ENCODE measurements at regions not wholly inside any gene's neighbourhood (a gene's known extent, or its start where the extent isn't known, plus 50 kb on each side); places are given as distances from the start of the nearest gene placed in this dataset.

- Histone ChIP-seq H3K4me3 (no peak overlapping the region), H3K4me1 (peaks cover 0 to 6% (median 0%) of the 10 kb centered on the region in 4 donors), H3K36me3 (no peaks in the 10 kb centered on the region), H3K9me3 (no peaks in the 10 kb centered on the region), H3K27me3 (no peaks in the 10 kb centered on the region), H3K27ac (no peak overlapping the region)
- TF ChIP-seq, protein P1, sequence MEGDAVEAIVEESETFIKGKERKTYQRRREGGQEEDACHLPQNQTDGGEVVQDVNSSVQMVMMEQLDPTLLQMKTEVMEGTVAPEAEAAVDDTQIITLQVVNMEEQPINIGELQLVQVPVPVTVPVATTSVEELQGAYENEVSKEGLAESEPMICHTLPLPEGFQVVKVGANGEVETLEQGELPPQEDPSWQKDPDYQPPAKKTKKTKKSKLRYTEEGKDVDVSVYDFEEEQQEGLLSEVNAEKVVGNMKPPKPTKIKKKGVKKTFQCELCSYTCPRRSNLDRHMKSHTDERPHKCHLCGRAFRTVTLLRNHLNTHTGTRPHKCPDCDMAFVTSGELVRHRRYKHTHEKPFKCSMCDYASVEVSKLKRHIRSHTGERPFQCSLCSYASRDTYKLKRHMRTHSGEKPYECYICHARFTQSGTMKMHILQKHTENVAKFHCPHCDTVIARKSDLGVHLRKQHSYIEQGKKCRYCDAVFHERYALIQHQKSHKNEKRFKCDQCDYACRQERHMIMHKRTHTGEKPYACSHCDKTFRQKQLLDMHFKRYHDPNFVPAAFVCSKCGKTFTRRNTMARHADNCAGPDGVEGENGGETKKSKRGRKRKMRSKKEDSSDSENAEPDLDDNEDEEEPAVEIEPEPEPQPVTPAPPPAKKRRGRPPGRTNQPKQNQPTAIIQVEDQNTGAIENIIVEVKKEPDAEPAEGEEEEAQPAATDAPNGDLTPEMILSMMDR (IDR thresholded peaks at IDR 0.05): no peak
- TF ChIP-seq POLR2AphosphoS5 (IDR thresholded peaks at IDR 0.05): no peak
- no peak for TF ChIP-seq EP300 (IDR thresholded peaks at IDR 0.05)
- TF ChIP-seq POLR2A (IDR thresholded peaks at IDR 0.05): no peak
- WGBS, 2 donors: 29 to 68% methylated on average over 4 of the region's 4 CpGs
- intact Hi-C loops (cut with DNase I): no loop called here
- DNase-seq: no peak
Observed at GRCh38 chr5:17398431-17398830, 99.6 kb upstream of the TAF11L2 start.

DNA sequence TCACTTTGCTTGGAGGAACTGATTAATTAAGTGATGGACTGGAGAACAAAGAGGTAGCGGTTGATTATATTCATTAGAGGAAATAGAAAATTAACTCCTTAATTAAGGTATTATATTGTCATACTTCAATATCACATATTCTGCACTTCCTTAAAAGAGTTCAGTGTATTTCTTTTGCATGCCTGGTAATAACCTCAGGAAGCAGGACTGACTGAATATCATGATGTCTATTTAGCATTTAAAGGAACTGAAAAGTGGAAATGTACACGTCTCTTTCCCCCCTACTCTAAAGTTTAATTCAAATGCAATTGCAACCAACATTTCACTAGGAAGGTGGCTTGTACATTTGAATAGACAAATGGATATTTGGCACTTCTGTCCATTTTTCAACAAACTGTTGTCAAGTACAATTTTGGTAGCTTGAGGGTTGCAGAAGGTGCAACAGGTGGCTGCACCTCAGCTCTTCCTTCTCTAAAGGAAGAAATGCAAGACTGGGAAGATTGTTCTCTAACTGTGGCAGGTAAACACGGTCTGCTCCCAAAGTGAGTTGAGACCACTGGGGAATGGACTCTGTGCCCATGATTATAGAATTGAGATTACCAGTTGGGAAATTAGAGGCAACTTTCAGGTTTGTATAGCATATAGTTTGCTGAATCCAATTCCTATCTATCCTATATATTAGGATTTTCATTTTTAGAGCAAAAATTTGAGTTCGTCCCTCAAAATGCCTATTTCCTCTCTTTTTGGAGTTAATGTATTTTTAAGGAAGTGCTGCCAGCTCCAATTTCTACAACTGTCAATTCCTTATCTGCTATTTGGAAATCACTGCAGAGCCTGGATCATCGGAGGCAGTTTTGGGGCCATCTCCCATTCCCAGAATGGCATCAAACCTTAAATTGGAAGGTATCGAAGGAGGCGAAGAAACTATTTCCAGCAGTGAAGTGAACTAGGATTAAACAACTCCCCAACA, 98.9 kb upstream of the TAF11L2 start:
- WGBS, 2 donors: 75 to 87% methylated on average over 7 of the region's 7 CpGs
- no peaks in the 10 kb centered on the region for H3K27me3 ChIP-seq

DNA sequence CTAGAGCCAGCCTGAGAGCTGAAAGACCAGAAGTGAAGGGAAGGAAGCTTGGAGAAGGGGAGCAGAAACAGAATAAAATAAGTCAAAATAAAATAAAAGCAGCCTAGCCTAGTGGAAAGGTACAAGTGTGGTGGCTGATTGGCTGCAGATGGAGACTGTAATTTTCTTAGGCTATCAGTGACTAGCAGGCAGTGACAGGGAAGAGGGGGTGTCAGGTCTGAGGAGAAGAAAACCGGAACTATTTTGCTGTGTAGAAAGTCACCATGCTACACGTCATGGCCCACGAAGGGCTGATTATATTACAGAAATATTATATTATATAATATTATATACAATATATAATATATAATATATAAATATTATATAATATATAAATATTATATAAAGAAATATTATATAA, 98.1 kb upstream of the TAF11L2 start:
- no peak for DNase-seq
- Histone ChIP-seq H3K27me3 (no peaks in the 10 kb centered on the region), H3K4me3 (no peak overlapping the region), H3K36me3 (no peaks in the 10 kb centered on the region), H3K4me1 (peaks cover 0 to 6% (median 0%) of the 10 kb centered on the region in 4 donors), H3K27ac (no peak overlapping the region), H3K9me3 (no peaks in the 10 kb centered on the region)
- WGBS, 2 donors: 58 to 85% methylated on average over 3 of the region's 3 CpGs
- intact Hi-C loops (cut with DNase I): no loop called here
- TF ChIP-seq EP300 (IDR thresholded peaks at IDR 0.05) (no peak), POLR2A (IDR thresholded peaks at IDR 0.05) (no peak), POLR2AphosphoS5 (IDR thresholded peaks at IDR 0.05) (no peak)
- TF ChIP-seq, protein P1 (IDR thresholded peaks at IDR 0.05): no peak

More for the DNA sequence above, 98.9 kb upstream of the TAF11L2 start:
- peaks cover 0 to 6% (median 0%) of the 10 kb centered on the region in 4 donors for H3K4me1 ChIP-seq
- no peaks in the 10 kb centered on the region for H3K36me3 ChIP-seq
- DNase-seq: no peak
- H3K9me3 ChIP-seq: no peaks in the 10 kb centered on the region
- intact Hi-C loops (cut with DNase I): no loop called here
- TF ChIP-seq, protein P1 (IDR thresholded peaks at IDR 0.05): no peak
- no peak overlapping the region for H3K27ac ChIP-seq
- no peak overlapping the region for H3K4me3 ChIP-seq

DNA sequence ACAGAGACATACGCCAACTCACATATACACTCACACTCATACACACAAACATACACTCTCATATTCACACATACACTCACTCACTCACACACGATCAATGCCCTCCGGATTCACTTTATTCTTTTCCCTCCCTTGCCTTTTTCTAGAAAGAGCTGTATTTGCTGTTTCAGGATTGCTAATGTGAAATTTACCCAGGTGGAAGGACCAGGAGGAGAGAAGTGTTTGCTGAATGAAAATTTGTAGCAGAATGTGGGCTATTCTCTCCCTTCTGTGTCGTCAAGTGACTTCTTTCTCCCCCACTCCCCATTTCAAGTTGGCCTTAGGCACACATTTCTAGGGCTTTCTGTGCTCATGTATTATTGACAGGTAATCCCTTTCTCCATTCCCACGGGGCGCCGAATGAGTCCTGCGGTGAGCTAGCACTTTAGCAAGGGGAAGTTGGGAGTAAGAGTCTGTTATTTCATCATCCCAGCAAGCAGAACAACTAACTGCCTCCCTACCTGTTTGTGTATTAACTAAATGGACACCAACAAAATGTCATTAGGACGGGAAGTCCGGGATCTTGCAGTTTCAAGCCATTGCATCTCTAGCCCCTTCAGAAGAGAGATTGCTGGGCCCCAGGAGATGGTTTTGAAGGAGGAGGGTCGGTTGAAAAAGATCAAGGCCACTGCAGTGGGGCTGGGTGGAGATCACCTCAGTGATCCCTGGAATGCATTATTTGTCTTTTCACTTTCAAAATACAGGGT, 97.1 kb upstream of the TAF11L2 start:
- WGBS, 2 donors: 76 to 83% methylated on average over 11 of the region's 11 CpGs
- Histone ChIP-seq H3K9me3 (no peaks in the 10 kb centered on the region), H3K36me3 (no peaks in the 10 kb centered on the region), H3K4me1 (peaks cover 0 to 6% (median 0%) of the 10 kb centered on the region in 4 donors), H3K4me3 (no peak overlapping the region), H3K27me3 (no peaks in the 10 kb centered on the region), H3K27ac (no peak overlapping the region)
- intact Hi-C loops (cut with DNase I): no loop called here
- DNase-seq: no peak
- TF ChIP-seq, protein P1 (IDR thresholded peaks at IDR 0.05): no peak
